Esophagus squamous epithelium (tissue), 5 donors: ENCODE measurements at regions not wholly inside any gene's neighbourhood (a gene's known extent, or its start where the extent isn't known, plus 50 kb on each side); places are given as distances from the start of the nearest gene placed in this dataset.

Experiments
- DNase-seq: peaks from one replicate; lab custom pipeline; 2025; lab: John Stamatoyannopoulos, UW
- H3K27ac ChIP-seq, 4 donors: fragments of 200-600 bp; sonication (generic); one replicate each; pipeline ENCODE4 v1.5.1; 2016 to 2019; ENCODE audit warnings: mild to moderate bottlenecking in 1 of 4
- H3K27me3 ChIP-seq, 4 donors: fragments of 200-600 bp; sonication (generic); 1 replicate in 3 of 4; 2 replicates in 1 of 4; pipeline versions ENCODE4 v1.5.1 to v1.6.0; 2017 to 2021; ENCODE audit warnings: antibody characterized with exemption in 1 of 4
- H3K36me3 ChIP-seq, 3 donors: fragments of 200-600 bp; sonication (generic); one replicate each; pipeline ENCODE4 v1.5.1; 2016 to 2019
- H3K4me1 ChIP-seq, 3 donors: fragments of 200-600 bp; sonication (generic); one replicate each; pipeline ENCODE4 v1.5.1; 2017 to 2019
- H3K4me3 ChIP-seq, 4 donors: fragments of 200-600 bp; sonication (generic); 1 replicate in 3 of 4; 2 replicates in 1 of 4; pipeline ENCODE4 v1.5.1; 2016 to 2019; ENCODE audit warnings: mild to moderate bottlenecking in 2 of 4, moderate library complexity in 1 of 4
- H3K9me3 ChIP-seq, 3 donors: fragments of 200-600 bp; sonication (generic); one replicate each; pipeline ENCODE4 v1.5.1; 2016 to 2019
- CTCF ChIP-seq, 6 experiments: fragments of 450-650 bp in 4 of 6; fragments of 200-600 bp in 2 of 6; sonication (generic) in 2 of 6; IDR thresholded peaks; one replicate each; pipeline ENCODE4 v1.5.1; 2016 to 2019; ENCODE audit warnings: antibody characterized with exemption in 6 of 6, mild to moderate bottlenecking in 4 of 6, moderate library complexity in 4 of 6
- POLR2A ChIP-seq, 4 donors: fragments of 450-650 bp; IDR thresholded peaks; one replicate each; pipeline ENCODE4 v1.6.1; 2017; ENCODE audit warnings: antibody characterized with exemption in 4 of 4, mild to moderate bottlenecking in 4 of 4, moderate library complexity in 3 of 4
- WGBS, 2 donors: methylation state at CpG; one replicate each; pipeline ENCODE4 v1.1.5; 2018; 5-methylcytosine and 5-hydroxymethylcytosine counted together
- intact Hi-C: fragments of 100-400 bp; cut with DNase I; formaldehyde crosslinking; loops from one replicate; pipeline ENCODE4 v1.15.0; 2022
- donor health status: DM: yes; HTN: yes; CAD: no.

GRCh38 chr4:15318621-15319348 lies 109.0 kb upstream of the C1QTNF7 start:
- H3K36me3 ChIP-seq = no peaks in the 10 kb centered on the region
- no peaks in the 10 kb centered on the region for H3K9me3 ChIP-seq
- no peak for DNase-seq
- intact Hi-C loops = no loop called here
- H3K27ac ChIP-seq = no peak overlapping the region
- TF ChIP-seq POLR2A (IDR thresholded peaks at IDR 0.05) = no peak
- TF ChIP-seq CTCF (IDR thresholded peaks at IDR 0.05) = no peak
- WGBS, 2 donors = 72 to 76% methylated on average over 3 to 4 of the region's 4 CpGs
- H3K4me1 ChIP-seq = no peaks in the 10 kb centered on the region
- H3K27me3 ChIP-seq = peaks cover 0 to 3% (median 0%) of the 10 kb centered on the region in 4 donors
- no peak overlapping the region for H3K4me3 ChIP-seq

- Histone ChIP-seq H3K4me3 (no peak overlapping the region), H3K4me1 (no peaks in the 10 kb centered on the region), H3K27me3 (peaks cover 0 to 3% (median 0%) of the 10 kb centered on the region in 4 donors), H3K27ac (no peak overlapping the region), H3K9me3 (no peaks in the 10 kb centered on the region), H3K36me3 (no peaks in the 10 kb centered on the region)
- TF ChIP-seq POLR2A (IDR thresholded peaks at IDR 0.05) (no peak), CTCF (IDR thresholded peaks at IDR 0.05) (no peak)
- intact Hi-C loops = no loop called here
- WGBS, 2 donors = 25 to 50% methylated on average over 1 of the region's 1 CpG
- DNase-seq = no peak
These were observed 107.6 kb upstream of the C1QTNF7 start for GRCh38 chr4:15320121-15320678.

- no peaks in the 10 kb centered on the region for H3K36me3 ChIP-seq
- peaks cover 0 to 3% (median 0%) of the 10 kb centered on the region in 4 donors for H3K27me3 ChIP-seq
- WGBS, 2 donors = 50 to 51% methylated on average over 3 of the region's 3 CpGs
- intact Hi-C loops = no loop called here
- TF ChIP-seq POLR2A (IDR thresholded peaks at IDR 0.05) (no peak), CTCF (IDR thresholded peaks at IDR 0.05) (no peak)
- no peaks in the 10 kb centered on the region for H3K4me1 ChIP-seq
- no peaks in the 10 kb centered on the region for H3K9me3 ChIP-seq
- no peak for DNase-seq
- H3K4me3 ChIP-seq = no peak overlapping the region
- H3K27ac ChIP-seq = no peak overlapping the region
These were observed 105.8 kb upstream of the C1QTNF7 start for GRCh38 chr4:15322006-15322405.

DNA sequence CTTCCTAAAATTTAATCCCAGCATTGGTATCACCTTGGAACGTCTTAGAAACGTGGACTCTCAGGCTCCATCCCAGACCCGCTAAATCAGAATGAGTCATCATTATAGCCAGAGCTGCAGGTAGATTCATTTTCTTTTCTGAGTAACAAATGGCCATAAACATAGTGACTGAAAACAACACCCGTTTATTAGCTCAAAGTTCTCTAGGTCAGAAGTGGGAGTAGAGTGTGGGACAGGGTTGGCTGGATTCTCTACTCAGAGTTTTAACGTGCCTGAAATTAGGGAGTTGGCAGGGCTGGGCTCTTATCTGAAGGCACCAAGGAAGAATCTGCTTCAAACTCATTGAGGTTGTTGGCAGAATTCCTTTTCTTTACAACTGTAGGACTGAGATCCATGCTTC lies 101.8 kb upstream of the C1QTNF7 start:
- 49 to 50% methylated on average over 5 of the region's 5 CpGs for WGBS, 2 donors
- H3K27me3 ChIP-seq = peaks cover 0 to 3% (median 0%) of the 10 kb centered on the region in 4 donors
- no peaks in the 10 kb centered on the region for H3K9me3 ChIP-seq
- TF ChIP-seq POLR2A (IDR thresholded peaks at IDR 0.05) (no peak), CTCF (IDR thresholded peaks at IDR 0.05) (no peak)
- H3K4me3 ChIP-seq = no peak overlapping the region
- intact Hi-C loops = no loop called here
- H3K36me3 ChIP-seq = no peaks in the 10 kb centered on the region
- H3K4me1 ChIP-seq = peaks cover 0 to 4% (median 0%) of the 10 kb centered on the region in 3 donors
- DNase-seq = no peak
- H3K27ac ChIP-seq = no peak overlapping the region
